ENCODE measurements at regions not wholly inside any gene's neighbourhood (a gene's known extent, or its start where the extent isn't known, plus 50 kb on each side); places are given as distances from the start of the nearest gene placed in this dataset.

DNA sequence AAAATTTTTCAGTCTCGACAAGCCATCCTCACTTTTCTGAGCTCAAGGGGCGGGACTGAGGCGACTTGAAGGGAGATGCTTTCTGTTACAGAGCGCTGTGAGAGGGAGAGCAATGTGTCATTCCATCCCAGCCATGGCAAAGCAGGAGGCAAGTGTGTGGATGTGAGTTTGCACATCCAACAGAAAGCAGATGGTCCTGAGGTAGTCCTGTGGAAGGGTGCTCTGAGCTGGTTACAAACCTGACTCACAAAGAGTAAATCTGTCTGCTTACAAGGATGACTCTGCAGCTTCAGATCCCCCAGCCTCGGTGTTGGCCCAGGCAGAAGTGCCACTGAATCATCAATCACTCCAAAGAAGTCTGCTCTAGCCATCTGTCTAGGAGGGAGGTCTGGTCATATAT, 482.0 kb upstream of the DCC start:
- Histone ChIP-seq H3K27ac (ENCODE audit: low read depth, low read length) (no peak overlapping the region), H3K4me3 (ENCODE audit: low read length) (no peak overlapping the region), H3K36me3 (ENCODE audit: insufficient read depth, low read length) (no peaks in the 10 kb centered on the region), H3K4me1 (ENCODE audit: insufficient read depth, low read length) (peaks cover 7% of the 10 kb centered on the region; the same call in 1 of the 2 replicates), H3K9ac (ENCODE audit: low read depth, low read length) (no peak overlapping the region), H3K9me3 (ENCODE audit: insufficient read depth, low read depth, low read length) (no peaks in the 10 kb centered on the region), H3K27me3 (ENCODE audit: insufficient read depth, low read length) (no peaks in the 10 kb centered on the region)
- WGBS, result 67% methylated on average over 5 of the region's 5 CpGs

DNA sequence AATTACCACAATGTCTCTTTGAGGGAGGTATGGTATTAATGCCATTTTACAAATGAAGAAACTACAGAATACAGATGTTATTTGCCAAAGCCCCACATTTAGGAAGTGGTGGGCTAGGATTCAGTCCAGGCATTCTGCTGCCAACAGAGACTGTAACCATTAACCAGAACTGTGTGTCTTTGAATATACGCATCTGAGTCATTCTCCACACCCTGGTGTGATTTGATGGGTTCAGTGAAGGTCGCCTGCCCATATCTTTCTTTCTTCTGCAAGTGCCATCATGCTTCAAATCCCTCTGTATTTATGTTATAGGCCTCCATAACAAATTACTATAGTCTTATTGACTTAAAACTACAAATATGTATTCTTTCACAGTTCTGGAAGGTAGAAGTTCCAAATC, 479.0 kb upstream of the DCC start:
- H3K27me3 ChIP-seq (ENCODE audit: insufficient read depth, low read length), result no peaks in the 10 kb centered on the region
- H3K9ac ChIP-seq (ENCODE audit: low read depth, low read length), result no peak overlapping the region
- H3K4me3 ChIP-seq (ENCODE audit: low read length), result no peak overlapping the region
- peaks cover 11% of the 10 kb centered on the region for H3K9me3 ChIP-seq (ENCODE audit: insufficient read depth, low read depth, low read length)
- WGBS, result 81% methylated on average over 2 of the region's 2 CpGs
- no peaks in the 10 kb centered on the region for H3K36me3 ChIP-seq (ENCODE audit: insufficient read depth, low read length)
- peaks cover 4% of the 10 kb centered on the region; the same call in 1 of the 2 replicates for H3K4me1 ChIP-seq (ENCODE audit: insufficient read depth, low read length)
- no peak overlapping the region for H3K27ac ChIP-seq (ENCODE audit: low read depth, low read length)

DNA sequence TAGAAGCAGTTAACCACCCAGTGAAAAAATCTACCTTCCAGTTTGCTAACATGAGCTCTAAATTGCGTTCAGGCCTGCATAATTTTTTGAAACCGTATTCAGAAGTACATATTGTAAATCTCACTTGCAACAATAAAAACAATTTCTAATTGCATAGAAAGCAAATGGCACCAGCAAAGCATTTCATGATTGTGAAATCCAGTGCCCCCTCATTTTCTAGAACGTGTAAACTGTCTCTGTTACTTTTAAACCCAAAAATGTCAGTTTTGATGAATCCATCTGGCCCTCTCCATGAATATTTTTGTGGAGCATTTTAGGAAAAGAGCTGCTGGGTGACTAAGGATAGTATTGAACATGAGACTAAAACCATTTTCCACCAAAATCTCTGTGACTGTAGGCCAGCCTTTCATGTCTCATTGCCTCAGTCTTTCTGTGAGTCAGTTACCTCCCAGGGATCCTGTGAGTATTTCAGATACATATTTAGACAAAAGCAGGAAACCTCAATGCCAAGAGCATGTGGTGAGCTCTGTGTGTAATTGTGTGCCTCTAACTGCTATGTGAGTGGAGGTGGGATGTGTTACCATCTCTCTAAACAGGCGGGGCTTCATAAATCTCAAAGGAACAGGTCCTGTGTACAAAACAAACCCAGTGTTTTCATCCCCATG, 477.8 kb upstream of the DCC start:
- Histone ChIP-seq H3K36me3 (ENCODE audit: insufficient read depth, low read length) (no peaks in the 10 kb centered on the region), H3K27ac (ENCODE audit: low read depth, low read length) (no peak overlapping the region), H3K9ac (ENCODE audit: low read depth, low read length) (no peak overlapping the region), H3K4me3 (ENCODE audit: low read length) (no peak overlapping the region), H3K4me1 (ENCODE audit: insufficient read depth, low read length) (peaks cover under 1% of the 10 kb centered on the region; the same call in 1 of the 2 replicates), H3K9me3 (ENCODE audit: insufficient read depth, low read depth, low read length) (peaks cover 11% of the 10 kb centered on the region), H3K27me3 (ENCODE audit: insufficient read depth, low read length) (no peaks in the 10 kb centered on the region)
- WGBS, result 94% methylated on average over 4 of the region's 4 CpGs

DNA sequence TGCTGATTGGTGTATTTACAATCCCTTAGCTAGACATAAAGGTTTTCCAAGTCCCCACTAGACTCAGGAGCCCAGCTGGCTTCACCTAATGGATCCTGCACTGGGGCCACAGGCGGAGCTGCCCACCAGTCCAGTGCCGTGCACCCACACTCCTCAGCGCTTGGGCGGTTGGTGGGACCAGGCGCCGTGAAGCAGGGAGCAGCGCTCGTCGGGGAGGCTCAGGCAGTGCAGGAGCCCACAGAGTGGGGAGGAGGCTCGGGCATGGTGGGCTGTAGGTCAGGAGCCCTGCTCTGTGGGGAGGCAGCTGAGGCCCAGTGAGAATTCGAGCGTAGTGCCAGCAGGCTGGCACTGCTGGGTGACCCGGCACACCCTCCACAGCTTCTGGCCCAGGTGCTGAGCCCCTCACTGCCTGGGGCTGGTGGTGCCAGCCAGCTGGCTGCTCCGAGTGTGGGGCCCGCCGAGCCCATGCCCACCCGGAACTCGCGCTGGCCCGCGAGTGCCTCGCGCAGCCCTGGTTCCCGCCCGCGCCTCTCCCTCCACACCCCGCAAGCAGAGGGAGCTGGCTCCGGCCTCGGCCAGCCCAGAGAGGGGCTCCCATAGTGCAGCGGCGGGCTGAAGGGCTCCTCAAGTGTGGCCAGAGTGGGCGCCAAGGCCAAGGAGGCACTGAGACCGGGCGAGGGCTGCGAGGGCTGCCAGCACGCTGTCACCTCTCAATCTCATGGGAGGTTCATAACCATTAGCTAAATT, 475.6 kb upstream of the DCC start:
- 91% methylated on average over 36 of the region's 36 CpGs for WGBS
- no peak overlapping the region for H3K9ac ChIP-seq (ENCODE audit: low read depth, low read length)
- H3K9me3 ChIP-seq (ENCODE audit: insufficient read depth, low read depth, low read length), result peaks cover 11% of the 10 kb centered on the region
- no peaks in the 10 kb centered on the region for H3K36me3 ChIP-seq (ENCODE audit: insufficient read depth, low read length)
- H3K27me3 ChIP-seq (ENCODE audit: insufficient read depth, low read length), result no peaks in the 10 kb centered on the region
- no peak overlapping the region for H3K4me3 ChIP-seq (ENCODE audit: low read length)
- H3K27ac ChIP-seq (ENCODE audit: low read depth, low read length), result no peak overlapping the region
- no peaks in the 10 kb centered on the region for H3K4me1 ChIP-seq (ENCODE audit: insufficient read depth, low read length)

DNA sequence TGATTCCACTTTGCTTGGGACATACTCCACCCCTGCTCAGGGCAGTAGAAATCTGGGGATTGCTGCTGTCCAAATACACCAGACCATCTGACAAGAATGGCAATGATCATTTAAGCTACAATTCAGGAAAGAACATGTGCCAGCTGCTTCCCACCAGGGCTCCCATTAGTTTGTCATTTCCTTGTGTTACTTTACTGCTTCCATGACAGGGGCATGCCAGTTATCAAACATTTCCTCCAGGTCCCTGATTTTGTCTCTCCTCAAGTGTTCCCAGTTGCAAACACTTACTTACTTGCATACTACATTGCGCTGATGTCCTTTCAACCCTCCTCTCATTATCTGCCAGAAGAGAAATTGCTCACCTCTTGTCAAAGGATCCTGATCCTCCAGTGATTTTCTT, 474.5 kb upstream of the DCC start:
- Histone ChIP-seq H3K4me1 (ENCODE audit: insufficient read depth, low read length) (no peaks in the 10 kb centered on the region), H3K27me3 (ENCODE audit: insufficient read depth, low read length) (no peaks in the 10 kb centered on the region), H3K9me3 (ENCODE audit: insufficient read depth, low read depth, low read length) (peaks cover 11% of the 10 kb centered on the region), H3K36me3 (ENCODE audit: insufficient read depth, low read length) (no peaks in the 10 kb centered on the region), H3K9ac (ENCODE audit: low read depth, low read length) (no peak overlapping the region), H3K27ac (ENCODE audit: low read depth, low read length) (no peak overlapping the region), H3K4me3 (ENCODE audit: low read length) (no peak overlapping the region)
- 90% methylated on average over 1 of the region's 1 CpG for WGBS

DNA sequence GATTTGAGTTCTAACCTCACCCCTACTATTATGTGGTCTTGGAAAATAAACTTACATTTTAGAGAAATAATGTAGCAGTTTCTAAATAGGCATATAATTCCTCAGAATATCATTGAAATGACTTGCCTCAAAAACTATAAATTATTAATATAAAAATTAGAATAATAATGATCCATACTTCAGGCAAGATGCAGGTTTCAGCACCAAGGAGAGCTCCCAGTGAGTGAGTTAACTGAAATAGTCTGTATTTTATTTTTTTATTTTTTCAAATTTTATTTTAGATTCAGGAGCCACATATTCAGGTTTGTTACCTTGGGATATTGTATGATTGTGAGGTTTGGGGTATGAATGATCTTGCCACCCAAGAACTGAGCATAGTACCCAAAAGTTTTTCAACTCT, 472.2 kb upstream of the DCC start:
- H3K27me3 ChIP-seq (ENCODE audit: insufficient read depth, low read length), result no peaks in the 10 kb centered on the region
- no peaks in the 10 kb centered on the region for H3K4me1 ChIP-seq (ENCODE audit: insufficient read depth, low read length)
- H3K27ac ChIP-seq (ENCODE audit: low read depth, low read length), result no peak overlapping the region
- H3K9ac ChIP-seq (ENCODE audit: low read depth, low read length), result no peak overlapping the region
- no peaks in the 10 kb centered on the region for H3K36me3 ChIP-seq (ENCODE audit: insufficient read depth, low read length)
- H3K9me3 ChIP-seq (ENCODE audit: insufficient read depth, low read depth, low read length), result peaks cover 11% of the 10 kb centered on the region
- H3K4me3 ChIP-seq (ENCODE audit: low read length), result no peak overlapping the region

DNA sequence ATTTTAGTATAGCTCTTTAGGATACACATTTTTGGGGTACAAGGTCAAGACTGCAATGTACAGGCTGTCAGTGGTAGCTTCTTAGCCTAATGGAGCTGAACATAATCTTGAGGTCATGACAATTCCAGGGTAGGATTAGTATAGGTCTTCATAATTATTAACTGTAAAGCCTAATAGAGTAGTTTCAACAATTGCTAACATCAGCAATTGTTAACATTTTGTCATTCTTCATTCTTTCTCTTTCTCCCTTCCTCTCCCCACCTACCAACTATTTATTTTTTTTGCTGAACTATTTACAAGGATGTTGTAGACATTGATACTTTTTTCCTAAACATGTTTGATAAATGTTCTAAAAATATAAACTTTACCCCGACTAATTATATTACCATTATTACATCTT, 461.3 kb upstream of the DCC start:
- H3K27ac ChIP-seq (ENCODE audit: low read depth, low read length), result no peak overlapping the region
- no peak overlapping the region for H3K9ac ChIP-seq (ENCODE audit: low read depth, low read length)
- H3K4me1 ChIP-seq (ENCODE audit: insufficient read depth, low read length), result no peaks in the 10 kb centered on the region
- 93% methylated on average over 1 of the region's 1 CpG for WGBS
- no peak overlapping the region for H3K4me3 ChIP-seq (ENCODE audit: low read length)
- no peaks in the 10 kb centered on the region for H3K27me3 ChIP-seq (ENCODE audit: insufficient read depth, low read length)
- H3K36me3 ChIP-seq (ENCODE audit: insufficient read depth, low read length), result no peaks in the 10 kb centered on the region
- no peaks in the 10 kb centered on the region for H3K9me3 ChIP-seq (ENCODE audit: insufficient read depth, low read depth, low read length)

DNA sequence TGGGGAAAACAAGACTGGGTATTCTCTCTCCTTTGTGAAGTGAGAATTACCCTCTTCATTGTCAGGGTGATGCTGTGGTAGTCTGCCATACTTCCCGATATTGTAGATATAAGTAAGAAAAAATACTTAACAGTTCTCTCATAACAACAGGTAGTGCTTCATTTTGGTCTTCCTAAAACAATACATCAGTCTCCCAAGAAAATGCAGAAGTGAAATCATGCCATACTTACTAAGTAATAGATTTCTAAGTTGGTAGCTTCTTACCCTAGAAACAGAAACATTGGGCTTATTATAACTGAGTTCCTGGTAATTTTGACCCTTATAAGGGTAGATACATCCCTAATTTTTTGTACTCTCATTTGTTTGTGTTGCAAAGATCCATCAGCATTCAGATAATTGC, 460.7 kb upstream of the DCC start:
- Histone ChIP-seq H3K4me3 (ENCODE audit: low read length) (no peak overlapping the region), H3K36me3 (ENCODE audit: insufficient read depth, low read length) (no peaks in the 10 kb centered on the region), H3K27ac (ENCODE audit: low read depth, low read length) (no peak overlapping the region), H3K27me3 (ENCODE audit: insufficient read depth, low read length) (no peaks in the 10 kb centered on the region), H3K9me3 (ENCODE audit: insufficient read depth, low read depth, low read length) (no peaks in the 10 kb centered on the region), H3K9ac (ENCODE audit: low read depth, low read length) (no peak overlapping the region), H3K4me1 (ENCODE audit: insufficient read depth, low read length) (no peaks in the 10 kb centered on the region)
- WGBS, result no CpG with 5 or more reads among the region's 1 CpG

DNA sequence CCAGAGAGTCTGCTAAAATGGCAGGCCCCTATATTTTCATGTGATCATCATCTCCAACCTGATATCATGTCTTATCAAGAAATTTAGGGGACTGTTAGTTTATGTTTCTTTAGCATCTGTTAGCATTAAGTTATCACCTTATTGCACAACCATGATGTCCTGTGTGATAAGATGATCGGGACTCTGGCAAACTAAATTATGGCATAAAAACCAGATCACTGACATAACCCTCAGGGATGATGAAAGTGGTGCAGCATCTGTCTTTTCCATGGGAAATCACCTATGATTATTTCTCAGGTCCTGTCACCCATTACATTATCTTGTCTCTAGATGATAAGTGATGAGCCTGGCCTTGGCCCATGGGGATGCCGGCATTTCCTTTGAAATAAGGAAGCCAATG, 458.6 kb upstream of the DCC start:
- Histone ChIP-seq H3K4me3 (ENCODE audit: low read length) (no peak overlapping the region), H3K4me1 (ENCODE audit: insufficient read depth, low read length) (no peaks in the 10 kb centered on the region), H3K27ac (ENCODE audit: low read depth, low read length) (no peak overlapping the region), H3K9me3 (ENCODE audit: insufficient read depth, low read depth, low read length) (no peaks in the 10 kb centered on the region), H3K9ac (ENCODE audit: low read depth, low read length) (no peak overlapping the region), H3K36me3 (ENCODE audit: insufficient read depth, low read length) (no peaks in the 10 kb centered on the region), H3K27me3 (ENCODE audit: insufficient read depth, low read length) (no peaks in the 10 kb centered on the region)
- 91% methylated on average over 2 of the region's 2 CpGs for WGBS

DNA sequence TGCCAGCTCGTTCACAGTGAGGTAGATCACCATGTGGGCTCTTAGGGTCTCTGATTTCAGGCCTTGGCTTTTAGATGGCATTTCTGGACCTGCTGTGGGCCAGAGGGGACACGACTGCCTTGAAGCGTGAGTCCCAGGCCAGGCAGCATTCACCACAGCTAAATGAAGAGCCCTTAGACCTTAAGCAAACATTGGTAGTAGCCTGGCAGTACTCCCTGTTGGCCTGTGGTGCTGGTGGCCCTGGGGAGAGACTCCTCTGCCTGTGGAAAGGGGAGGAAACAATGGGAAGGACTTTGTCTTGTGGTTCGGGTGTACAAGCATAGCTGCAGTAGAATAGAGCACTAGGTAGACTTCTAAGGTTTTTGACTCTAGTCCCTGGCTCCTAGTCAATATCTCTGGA, 456.0 kb upstream of the DCC start:
- H3K27ac ChIP-seq (ENCODE audit: low read depth, low read length), result no peak overlapping the region
- no peak overlapping the region for H3K4me3 ChIP-seq (ENCODE audit: low read length)
- no peaks in the 10 kb centered on the region for H3K27me3 ChIP-seq (ENCODE audit: insufficient read depth, low read length)
- no peak overlapping the region for H3K9ac ChIP-seq (ENCODE audit: low read depth, low read length)
- WGBS, result 90% methylated on average over 4 of the region's 4 CpGs
- no peaks in the 10 kb centered on the region for H3K9me3 ChIP-seq (ENCODE audit: insufficient read depth, low read depth, low read length)
- no peaks in the 10 kb centered on the region for H3K36me3 ChIP-seq (ENCODE audit: insufficient read depth, low read length)
- H3K4me1 ChIP-seq (ENCODE audit: insufficient read depth, low read length), result no peaks in the 10 kb centered on the region

DNA sequence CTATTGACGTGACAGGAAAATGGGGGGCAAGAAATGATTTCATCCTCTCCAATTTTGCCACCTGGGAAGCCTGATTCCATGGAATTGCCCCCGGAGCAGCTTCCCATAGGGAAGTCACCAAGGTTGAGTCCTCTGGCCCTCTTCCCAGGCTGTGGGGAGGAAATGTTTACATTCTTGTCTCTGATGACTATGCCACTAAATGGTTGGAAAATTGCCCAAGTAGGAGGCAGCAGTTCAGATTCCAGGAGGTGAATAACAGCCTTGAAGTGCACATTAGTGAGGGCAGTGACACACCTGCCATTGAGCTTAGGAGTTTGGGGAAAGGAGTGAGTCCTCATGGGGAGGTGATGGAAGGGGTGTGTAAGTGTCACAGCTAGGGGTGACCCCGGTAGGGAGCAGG, 449.2 kb upstream of the DCC start:
- 91% methylated on average over 3 of the region's 3 CpGs for WGBS

More for the DNA sequence above, 449.2 kb upstream of the DCC start:
- Histone ChIP-seq H3K9ac (ENCODE audit: low read depth, low read length) (no peak overlapping the region), H3K36me3 (ENCODE audit: insufficient read depth, low read length) (no peaks in the 10 kb centered on the region), H3K27ac (ENCODE audit: low read depth, low read length) (no peak overlapping the region), H3K4me1 (ENCODE audit: insufficient read depth, low read length) (no peaks in the 10 kb centered on the region), H3K4me3 (ENCODE audit: low read length) (no peak overlapping the region), H3K27me3 (ENCODE audit: insufficient read depth, low read length) (no peaks in the 10 kb centered on the region), H3K9me3 (ENCODE audit: insufficient read depth, low read depth, low read length) (no peaks in the 10 kb centered on the region)
